ENCODE measurements at regions not wholly inside any gene's neighbourhood (a gene's known extent, or its start where the extent isn't known, plus 50 kb on each side); places are given as distances from the start of the nearest gene placed in this dataset.

DNA sequence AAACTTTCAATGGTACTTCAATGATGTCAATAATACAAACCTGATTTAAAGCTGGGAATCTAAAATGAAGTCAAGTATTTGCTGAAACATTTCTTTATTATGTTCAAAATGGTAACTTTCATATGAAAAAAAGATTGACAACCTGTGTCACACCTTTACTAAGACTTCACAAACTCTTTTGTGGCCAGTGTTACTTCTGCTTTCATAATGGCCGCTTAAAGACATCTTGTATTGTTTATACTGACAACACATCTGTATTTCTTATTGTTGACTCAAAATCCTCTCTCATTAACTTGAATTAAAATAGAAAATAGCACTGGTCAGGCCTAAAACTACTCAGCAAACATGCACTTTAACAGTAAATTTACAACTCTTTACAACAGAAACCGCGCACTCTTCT is 312.3 kb upstream of the CNTN6 start:
- TF ChIP-seq, protein P1, sequence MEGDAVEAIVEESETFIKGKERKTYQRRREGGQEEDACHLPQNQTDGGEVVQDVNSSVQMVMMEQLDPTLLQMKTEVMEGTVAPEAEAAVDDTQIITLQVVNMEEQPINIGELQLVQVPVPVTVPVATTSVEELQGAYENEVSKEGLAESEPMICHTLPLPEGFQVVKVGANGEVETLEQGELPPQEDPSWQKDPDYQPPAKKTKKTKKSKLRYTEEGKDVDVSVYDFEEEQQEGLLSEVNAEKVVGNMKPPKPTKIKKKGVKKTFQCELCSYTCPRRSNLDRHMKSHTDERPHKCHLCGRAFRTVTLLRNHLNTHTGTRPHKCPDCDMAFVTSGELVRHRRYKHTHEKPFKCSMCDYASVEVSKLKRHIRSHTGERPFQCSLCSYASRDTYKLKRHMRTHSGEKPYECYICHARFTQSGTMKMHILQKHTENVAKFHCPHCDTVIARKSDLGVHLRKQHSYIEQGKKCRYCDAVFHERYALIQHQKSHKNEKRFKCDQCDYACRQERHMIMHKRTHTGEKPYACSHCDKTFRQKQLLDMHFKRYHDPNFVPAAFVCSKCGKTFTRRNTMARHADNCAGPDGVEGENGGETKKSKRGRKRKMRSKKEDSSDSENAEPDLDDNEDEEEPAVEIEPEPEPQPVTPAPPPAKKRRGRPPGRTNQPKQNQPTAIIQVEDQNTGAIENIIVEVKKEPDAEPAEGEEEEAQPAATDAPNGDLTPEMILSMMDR (IDR thresholded peaks at IDR 0.05), result no peak
- TF ChIP-seq POLR2A (IDR thresholded peaks at IDR 0.05) (no peak), POLR2AphosphoS5 (IDR thresholded peaks at IDR 0.05) (no peak)
